BJ (cell line): ENCODE measurements at regions not wholly inside any gene's neighbourhood (a gene's known extent, or its start where the extent isn't known, plus 50 kb on each side); places are given as distances from the start of the nearest gene placed in this dataset.

Experiments
- CTCF ChIA-PET: fragments of 350-600 bp; formaldehyde crosslinking; extraction: SDS; loops from one replicate; lab custom pipeline; 2021; ENCODE audit warnings: antibody characterized with exemption, inconsistent platforms; lab: Yijun Ruan, JAX
- POLR2A ChIA-PET: fragments of 300-600 bp; sonication (Branson Sonifier 250); formaldehyde crosslinking; extraction: SDS; loops from one replicate; lab custom pipeline; 2021; ENCODE audit warnings: antibody characterized with exemption; lab: Charles Lee
- DNase-seq: peaks from one replicate; pipeline ENCODE4 v3.0.0-alpha.2; 2011; ENCODE audit warnings: low read depth
- H3K27me3 ChIP-seq: 2 replicates; pipeline ENCODE4 v1.6.0; 2011; ENCODE audit warnings: low read length; ENCODE audit not compliant: control insufficient read depth, insufficient read depth
- H3K36me3 ChIP-seq: 2 replicates; pipeline ENCODE4 v1.5.1; 2011; ENCODE audit warnings: low read length; ENCODE audit not compliant: control insufficient read depth, insufficient read depth
- H3K4me3 ChIP-seq: 2 replicates; pipeline ENCODE4 v1.5.1; 2011; ENCODE audit warnings: low read depth, mild to moderate bottlenecking, control low read depth, low read length
- CTCF ChIP-seq: IDR thresholded peaks from 2 replicates; pipeline ENCODE4 v1.5.1; 2011; ENCODE audit warnings: low read depth, mild to moderate bottlenecking, control low read depth, inconsistent platforms, low read length, moderate library complexity; ENCODE audit not compliant: insufficient read depth

GRCh38 chr5:111929867-111930266 is 172.9 kb upstream of the NREP start:
- Histone ChIP-seq H3K4me3 (no peak overlapping the region), H3K36me3 (no peaks in the 10 kb centered on the region), H3K27me3 (no peaks in the 10 kb centered on the region)
- ChIA-PET POLR2A (interaction anchor here (0.6 to 1.0 kb wide), 3 partner anchors 49 to 180 kb away, joined by 3 to 4 read pairs (median 3); no protein-coding TSS in a partner anchor), CTCF (interaction anchor here (0.9 to 1.3 kb wide), 3 partner anchors 14 to 145 kb away, joined by 3 to 4 read pairs (median 3); no protein-coding TSS in a partner anchor)
- DNase-seq, result peak; percentile 90
- no peak for TF ChIP-seq CTCF

GRCh38 chr5:111929261-111929660 is 172.3 kb upstream of the NREP start:
- POLR2A ChIA-PET, result interaction anchor here (0.6 kb wide), 1 partner anchor 70 kb away, joined by 3 read pairs; no protein-coding TSS in a partner anchor
- DNase-seq, result no peak
- CTCF ChIA-PET, result interaction anchor here (0.8 to 1.3 kb wide), 4 partner anchors 14 to 136 kb away, joined by 3 to 4 read pairs (median 3); no protein-coding TSS in a partner anchor
- TF ChIP-seq CTCF, result no peak
- Histone ChIP-seq H3K27me3 (no peaks in the 10 kb centered on the region), H3K36me3 (no peaks in the 10 kb centered on the region), H3K4me3 (no peak overlapping the region)

GRCh38 chr5:111928511-111928910 is 171.5 kb upstream of the NREP start:
- H3K27me3 ChIP-seq, result no peaks in the 10 kb centered on the region
- H3K4me3 ChIP-seq, result no peak overlapping the region
- TF ChIP-seq CTCF, result no peak
- POLR2A ChIA-PET, result no interaction called here
- no peak for DNase-seq
- H3K36me3 ChIP-seq, result no peaks in the 10 kb centered on the region
- CTCF ChIA-PET, result interaction anchor here (0.8 to 1.1 kb wide), 3 partner anchors 15 to 135 kb away, joined by 3 to 4 read pairs (median 3); no protein-coding TSS in a partner anchor

- POLR2A ChIA-PET, result no interaction called here
Observed at GRCh38 chr5:111927191-111927590, 170.2 kb upstream of the NREP start.

GRCh38 chr5:111926026-111926425 is 169.0 kb upstream of the NREP start:
- CTCF ChIA-PET, result no interaction called here
- POLR2A ChIA-PET, result no interaction called here
- DNase-seq, result no peak
- Histone ChIP-seq H3K36me3 (no peaks in the 10 kb centered on the region), H3K4me3 (no peak overlapping the region), H3K27me3 (no peaks in the 10 kb centered on the region)
- TF ChIP-seq CTCF, result no peak

More at GRCh38 chr5:111927191-111927590, 170.2 kb upstream of the NREP start:
- TF ChIP-seq CTCF, result no peak
- Histone ChIP-seq H3K36me3 (no peaks in the 10 kb centered on the region), H3K27me3 (no peaks in the 10 kb centered on the region), H3K4me3 (no peak overlapping the region)
- DNase-seq, result no peak
- CTCF ChIA-PET, result no interaction called here
